K562 (cell line): ENCODE measurements at regions not wholly inside any gene's neighbourhood (a gene's known extent, or its start where the extent isn't known, plus 50 kb on each side); places are given as distances from the start of the nearest gene placed in this dataset.

Experiments used
- ATAC-seq: fragments of 200-7000 bp; cut with Tn5 transposase; 3 replicates; pipeline ENCODE4 v1.9.1; 2020; ENCODE audit warnings: moderate library complexity
- BruUV-seq: library from RNA; stranded (reverse); fragments of 400-500 nt; replicated peaks from 2 replicates; lab custom pipeline; 2021; lab: Mats Ljungman, UMichigan
- CTCF ChIA-PET: fragments of 300-600 bp; formaldehyde crosslinking; extraction: SDS; loops from one replicate; lab custom pipeline; 2021; ENCODE audit warnings: low intra/inter-chr PET ratio; lab: Yijun Ruan, JAX
- POLR2A ChIA-PET: fragments of 300-600, 350-650 bp; sonication (Branson Sonifier 250); formaldehyde crosslinking; extraction: SDS; loops from one replicate; lab custom pipeline; 2021; ENCODE audit warnings: antibody characterized with exemption, inconsistent platforms; lab: Yijun Ruan, JAX
- DNase-seq, 4 experiments: peaks; one replicate each; pipeline versions ENCODE4 v3.0.0 to v3.0.0-alpha.2; 2011 to 2018; ENCODE audit warnings: low spot score in 3 of 4, mixed read lengths in 3 of 4; ENCODE audit errors: extremely low read depth in 1 of 4
- FAIRE-seq: peaks from 2 replicates; lab custom pipeline; 2011; peaks lifted over from hg19 to GRCh38; lab: Jason Lieb, UNC
- H2AFZ ChIP-seq: 2 replicates; pipeline ENCODE4 v1.6.0; 2011; ENCODE audit warnings: low read depth, low read length, control low read depth, inconsistent platforms
- H3K27ac ChIP-seq: fragments of 200-600 bp; 3 replicates; pipeline ENCODE4 v1.8.0; 2011; ENCODE audit warnings: low read depth, mild to moderate bottlenecking, control low read depth, inconsistent platforms, low read length, moderate library complexity, mixed read lengths; ENCODE audit errors: extremely low read depth
- H3K27me3 ChIP-seq, 2 experiments: fragments of 300-600 bp in 1 of 2; 2 replicates in 1 of 2; 3 replicates in 1 of 2; pipeline versions ENCODE4 v1.6.0 to v1.8.0; 2011; ENCODE audit warnings: inconsistent platforms in 2 of 2, low read length in 2 of 2, mild to moderate bottlenecking in 1 of 2, mixed read lengths in 1 of 2, moderate library complexity in 1 of 2; ENCODE audit not compliant: control insufficient read depth in 2 of 2, insufficient read depth in 2 of 2
- H3K36me3 ChIP-seq: fragments of 300-600 bp; 3 replicates; pipeline ENCODE4 v1.8.0; 2011; ENCODE audit warnings: mild to moderate bottlenecking, low read length, inconsistent platforms; ENCODE audit not compliant: control insufficient read depth, insufficient read depth
- H3K4me1 ChIP-seq, 2 experiments: fragments of 200-600 bp in 1 of 2; replicated peaks in 1 of 2; 2 replicates in 1 of 2; 3 replicates in 1 of 2; pipeline versions ENCODE4 v1.5.1 to v1.8.0; 2011; ENCODE audit warnings: inconsistent platforms in 2 of 2, low read length in 2 of 2, mild to moderate bottlenecking in 1 of 2, mixed read lengths in 1 of 2, moderate library complexity in 1 of 2; ENCODE audit not compliant: control insufficient read depth in 2 of 2, insufficient read depth in 2 of 2
- H3K4me2 ChIP-seq: 2 replicates; pipeline ENCODE4 v1.6.1; 2011; ENCODE audit warnings: low read length, control low read depth, inconsistent platforms, mixed read lengths; ENCODE audit not compliant: insufficient read depth
- H3K4me3 ChIP-seq: fragments of 200-600 bp; sonication (generic), shearing (Covaris generic); 2 replicates; pipeline ENCODE4 v1.5.1; 2016; ENCODE audit warnings: control low read depth, inconsistent platforms
- H3K79me2 ChIP-seq: fragments of 200-600 bp; 3 replicates; pipeline ENCODE4 v1.8.0; 2011; ENCODE audit warnings: low read length, inconsistent platforms; ENCODE audit not compliant: control insufficient read depth, insufficient read depth
- H3K9ac ChIP-seq, 2 experiments: 2 replicates each; pipeline versions ENCODE4 v1.6.0 to v1.6.1; 2011; ENCODE audit warnings: low read depth in 2 of 2, low read length in 2 of 2, control low read depth in 1 of 2, inconsistent platforms in 1 of 2, mild to moderate bottlenecking in 1 of 2, mixed read lengths in 1 of 2; ENCODE audit not compliant: insufficient read depth in 1 of 2
- H3K9me1 ChIP-seq: one replicate; pipeline ENCODE4 v1.6.0; 2011; ENCODE audit warnings: inconsistent platforms, mild to moderate bottlenecking, low read length, moderate library complexity; ENCODE audit not compliant: control insufficient read depth, insufficient read depth
- H3K9me3 ChIP-seq: replicated peaks from 2 replicates; pipeline ENCODE4 v1.5.1; 2011; ENCODE audit warnings: low read depth, low read length, inconsistent platforms; ENCODE audit not compliant: control insufficient read depth, insufficient read depth
- H4K20me1 ChIP-seq: replicated peaks from 2 replicates; pipeline ENCODE4 v1.6.1; 2011; ENCODE audit warnings: low read length, inconsistent platforms, mixed read lengths; ENCODE audit not compliant: control insufficient read depth, insufficient read depth
- MAX ChIP-seq: sonication (generic); formaldehyde crosslinking; IDR thresholded peaks from 2 replicates; pipeline ENCODE4 v1.9.0; 2022; ENCODE audit warnings: mild to moderate bottlenecking, missing genetic modification reagents
- RNF219 ChIP-seq: fragments of 250-450 bp; sonication (Bioruptor Pico); IDR thresholded peaks from 2 replicates; pipeline ENCODE4 v1.5.0; 2022; ENCODE audit warnings: mild to moderate bottlenecking
- WGBS: fragments of 100-300 bp; shearing (Covaris generic); methylation state at CpG from one replicate; pipeline ENCODE4 v1.1.6; 2016; ENCODE audit warnings: low coverage, mixed read lengths; ENCODE audit not compliant: insufficient coverage; ENCODE audit errors: missing lambda C conversion rate; 5-methylcytosine and 5-hydroxymethylcytosine counted together
- in situ Hi-C: fragments of 300-500 bp; cut with MboI; formaldehyde crosslinking; loops from 4 replicates; pipeline ENCODE4 v1.15.0; 2018; ENCODE audit warnings: inconsistent platforms, mixed read lengths
- intact Hi-C: fragments of 100-400 bp; cut with micrococcal nuclease; formaldehyde crosslinking; loops from 2 replicates; pipeline ENCODE4 v1.14.2; 2022
- TF ChIP-seq, protein P1 (sequence below): fragments of 450-650 bp; IDR thresholded peaks from 2 replicates; pipeline ENCODE4 v1.6.1; 2014; ENCODE audit warnings: low read depth, mild to moderate bottlenecking, moderate library complexity, borderline replicate concordance
- TF ChIP-seq, protein P2 (sequence below), 2 experiments: IDR thresholded peaks in 1 of 2; conservative IDR thresholded peaks in 1 of 2; 2 replicates each; pipeline ENCODE4 v1.6.1; 2016; ENCODE audit warnings: low read depth in 2 of 2, mild to moderate bottlenecking in 1 of 2, missing compliant biosample characterization in 1 of 2, missing genetic modification characterization in 1 of 2, moderate library complexity in 1 of 2

GRCh38 chr6:166771701-166772100 lies 144.7 kb upstream of the RPS6KA2 start:
- FAIRE-seq (no peak), DNase-seq (no peak), ATAC-seq (no peak)
- H2AFZ ChIP-seq, result no peak overlapping the region
- intact Hi-C loops, result loop anchor here (10.0 kb wide), 2 partner anchors 497 to 513 kb away; no protein-coding TSS in a partner anchor
- ChIA-PET POLR2A (no interaction called here), CTCF (no interaction called here)
- H3K9ac ChIP-seq, result no peak overlapping the region
- peaks cover 0 to 9% of the 10 kb centered on the region in 2 experiments; a peak in 3 of 5 replicates for H3K4me1 ChIP-seq
- no peaks in the 10 kb centered on the region for H3K9me3 ChIP-seq
- H3K36me3 ChIP-seq, result no peaks in the 10 kb centered on the region
- BruUV-seq, result no TSS peak
- in situ Hi-C loops, result loop anchor here (10.0 to 25.0 kb wide), 3 partner anchors 183 to 593 kb away; partner anchors contain the start of genes RNASET2 and UNC93A
- WGBS, result 4% methylated on average over 13 of the region's 13 CpGs
- H4K20me1 ChIP-seq, result peaks cover 4% of the 10 kb centered on the region; the same call in 1 of the 2 replicates
- no peak overlapping the region for H3K4me2 ChIP-seq
- peaks cover 52 to 89% of the 10 kb centered on the region in 2 experiments for H3K27me3 ChIP-seq
- H3K4me3 ChIP-seq, result no peak overlapping the region
- H3K9me1 ChIP-seq, result no peaks in the 10 kb centered on the region
- TF ChIP-seq RNF219 (CRISPR knock-in tag) (no peak), MAX (no peak)
- TF ChIP-seq, protein P1, sequence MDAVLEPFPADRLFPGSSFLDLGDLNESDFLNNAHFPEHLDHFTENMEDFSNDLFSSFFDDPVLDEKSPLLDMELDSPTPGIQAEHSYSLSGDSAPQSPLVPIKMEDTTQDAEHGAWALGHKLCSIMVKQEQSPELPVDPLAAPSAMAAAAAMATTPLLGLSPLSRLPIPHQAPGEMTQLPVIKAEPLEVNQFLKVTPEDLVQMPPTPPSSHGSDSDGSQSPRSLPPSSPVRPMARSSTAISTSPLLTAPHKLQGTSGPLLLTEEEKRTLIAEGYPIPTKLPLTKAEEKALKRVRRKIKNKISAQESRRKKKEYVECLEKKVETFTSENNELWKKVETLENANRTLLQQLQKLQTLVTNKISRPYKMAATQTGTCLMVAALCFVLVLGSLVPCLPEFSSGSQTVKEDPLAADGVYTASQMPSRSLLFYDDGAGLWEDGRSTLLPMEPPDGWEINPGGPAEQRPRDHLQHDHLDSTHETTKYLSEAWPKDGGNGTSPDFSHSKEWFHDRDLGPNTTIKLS, result no peak
- TF ChIP-seq, protein P2, sequence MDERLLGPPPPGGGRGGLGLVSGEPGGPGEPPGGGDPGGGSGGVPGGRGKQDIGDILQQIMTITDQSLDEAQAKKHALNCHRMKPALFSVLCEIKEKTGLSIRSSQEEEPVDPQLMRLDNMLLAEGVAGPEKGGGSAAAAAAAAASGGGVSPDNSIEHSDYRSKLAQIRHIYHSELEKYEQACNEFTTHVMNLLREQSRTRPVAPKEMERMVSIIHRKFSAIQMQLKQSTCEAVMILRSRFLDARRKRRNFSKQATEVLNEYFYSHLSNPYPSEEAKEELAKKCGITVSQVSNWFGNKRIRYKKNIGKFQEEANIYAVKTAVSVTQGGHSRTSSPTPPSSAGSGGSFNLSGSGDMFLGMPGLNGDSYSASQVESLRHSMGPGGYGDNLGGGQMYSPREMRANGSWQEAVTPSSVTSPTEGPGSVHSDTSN (CRISPR knock-in tag; IDR thresholded peaks at IDR 0.05; ENCODE audit: low read depth), result no peak
- TF ChIP-seq, protein P2 (tag; conservative IDR thresholded peaks at IDR 0.05; ENCODE audit: low read depth), result no peak
- TF ChIP-seq, all 486 proteins: peak for 0
- Histone ChIP-seq H3K79me2 (no peaks in the 10 kb centered on the region), H3K27ac (no peak overlapping the region)
